GM21529 (cell line): ENCODE measurements at regions not wholly inside any gene's neighbourhood (a gene's known extent, or its start where the extent isn't known, plus 50 kb on each side); places are given as distances from the start of the nearest gene placed in this dataset.

Experiments
- ATAC-seq: cut with Tn5 transposase; IDR thresholded peaks from one replicate; pipeline ENCODE4 v1.9.1; 2021; ENCODE audit not compliant: unreplicated experiment

DNA sequence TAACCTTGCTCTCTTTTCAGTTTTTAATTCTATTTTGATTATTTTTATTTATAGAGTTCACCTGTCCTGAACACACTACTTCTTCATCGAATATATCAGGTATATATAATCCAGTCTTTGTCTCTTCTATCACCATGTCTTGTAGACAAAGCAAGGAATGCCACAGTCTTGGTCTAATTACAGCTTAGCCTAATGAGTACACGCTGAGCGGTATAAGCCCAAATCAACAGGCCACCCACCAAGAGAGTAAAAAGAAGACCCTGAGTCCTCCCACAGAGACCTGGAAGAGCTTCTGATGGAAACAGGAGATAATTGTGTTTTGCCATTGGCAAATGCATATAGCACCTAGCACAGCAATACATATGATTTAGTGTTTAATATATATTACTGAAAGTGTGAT lies 68.7 kb upstream of the TCF21 start:
- no peak for ATAC-seq

GRCh38 chr6:133827766-133828165 lies 61.1 kb upstream of the TCF21 start:
- no peak for ATAC-seq

GRCh38 chr6:133833949-133834359 lies 55.0 kb upstream of the TCF21 start:
- ATAC-seq = no peak

DNA sequence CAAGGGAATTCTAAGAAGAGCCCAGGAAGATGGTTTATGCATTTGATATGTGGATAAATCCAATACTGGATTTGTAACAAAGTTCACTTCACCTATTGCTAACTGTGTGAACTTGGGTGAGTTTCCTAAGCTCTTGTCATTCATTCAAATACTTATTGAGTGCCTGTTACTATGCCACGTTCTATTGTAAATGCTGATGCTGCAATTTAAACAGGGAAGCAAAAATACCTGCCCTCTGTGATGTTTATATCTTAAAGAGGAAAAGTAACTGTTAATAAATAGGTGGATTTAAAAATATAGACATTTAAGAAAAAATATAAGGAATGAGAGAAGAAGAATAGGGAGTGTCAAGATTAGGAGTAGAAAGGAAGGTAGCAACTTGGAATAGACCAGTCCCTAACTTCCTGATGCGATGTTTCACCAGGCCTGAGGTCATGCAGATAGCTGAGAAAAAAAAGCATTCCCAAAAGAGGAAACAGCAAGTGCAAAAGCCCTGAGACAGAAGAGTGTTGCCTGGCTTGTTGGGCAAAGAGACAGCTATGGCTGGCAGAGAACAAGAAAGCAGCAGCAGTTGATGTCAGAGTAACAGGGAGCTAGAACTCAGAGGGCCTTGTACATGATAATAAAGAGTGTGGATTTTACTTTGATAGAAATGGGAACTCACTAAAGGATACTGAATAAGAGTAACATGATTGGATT lies 54.3 kb upstream of the TCF21 start:
- no peak for ATAC-seq

- ATAC-seq = no peak
Measured at GRCh38 chr6:133835901-133836300, 53.0 kb upstream of the TCF21 start.

DNA sequence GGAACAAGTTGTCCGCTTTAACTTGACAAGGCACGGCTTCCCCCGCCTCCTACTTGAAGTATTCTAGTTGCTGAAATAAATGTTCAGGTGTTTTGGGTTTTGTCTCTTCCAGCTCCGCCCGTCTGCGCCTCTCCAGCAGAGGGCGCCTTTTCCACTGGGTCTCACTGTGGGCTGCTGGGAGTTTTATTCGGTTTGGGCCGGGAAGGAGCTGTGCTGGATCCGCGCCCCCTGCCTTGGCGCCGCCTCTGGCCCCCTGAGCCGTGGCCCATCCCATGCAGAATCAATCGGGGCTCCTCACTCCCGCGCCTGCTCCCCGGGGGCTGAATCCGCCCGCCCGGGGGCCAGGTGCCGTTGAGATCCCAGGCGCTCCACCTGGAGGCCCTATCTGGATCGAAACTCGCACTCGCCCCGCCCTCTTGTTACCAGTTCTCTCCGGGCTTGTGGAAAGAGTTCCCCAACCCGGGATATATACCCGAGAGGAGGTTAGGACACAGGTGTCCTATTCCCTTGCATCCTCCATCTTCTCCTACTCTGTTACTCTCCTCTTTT lies 51.0 kb upstream of the TCF21 start:
- peak; percentile 74 for ATAC-seq
